PC-9 (cell line): ENCODE measurements at regions not wholly inside any gene's neighbourhood (a gene's known extent, or its start where the extent isn't known, plus 50 kb on each side); places are given as distances from the start of the nearest gene placed in this dataset.

Experiments used
- BruUV-seq: library from RNA; stranded (reverse); fragments of 400-500 nt; replicated peaks from 2 replicates; lab custom pipeline; 2021; lab: Mats Ljungman, UMichigan
- CTCF ChIA-PET: fragments of 300-600 bp; sonication (Branson Sonifier 250); formaldehyde crosslinking; loops from one replicate; lab custom pipeline; 2022; ENCODE audit warnings: antibody characterized with exemption; lab: Charles Lee
- POLR2A ChIA-PET: fragments of 300-600 bp; sonication (Branson Sonifier 250); formaldehyde crosslinking; loops from one replicate; lab custom pipeline; 2022; ENCODE audit warnings: antibody characterized with exemption; ENCODE audit not compliant: unreplicated experiment; lab: Charles Lee
- DNase-seq, 2 experiments: peaks; one replicate each; pipeline versions ENCODE4 v3.0.0 to v3.0.0-alpha.2; 2015 to 2022; ENCODE audit warnings: mixed read lengths in 1 of 2
- H2AFZ ChIP-seq: fragments of 200-600 bp; sonication (generic); 2 replicates; pipeline ENCODE4 v1.8.1; 2017; ENCODE audit warnings: antibody characterized with exemption
- H3F3A ChIP-seq: fragments of 200-600 bp; sonication (generic); 2 replicates; pipeline ENCODE4 v1.8.1; 2017; ENCODE audit warnings: antibody characterized with exemption, mild to moderate bottlenecking, low read depth; ENCODE audit not compliant: insufficient read depth
- H3K27ac ChIP-seq: fragments of 200-600 bp; sonication (generic); 2 replicates; pipeline ENCODE4 v1.6.1; 2016; ENCODE audit warnings: mixed run types
- H3K27me3 ChIP-seq: fragments of 200-600 bp; sonication (generic); 2 replicates; pipeline ENCODE4 v1.6.1; 2016; ENCODE audit warnings: low read depth, mixed run types; ENCODE audit not compliant: insufficient read depth
- H3K36me3 ChIP-seq: fragments of 200-600 bp; sonication (generic); 2 replicates; pipeline ENCODE4 v1.6.1; 2016; ENCODE audit warnings: low read depth, mixed run types
- H3K4me1 ChIP-seq: fragments of 200-600 bp; sonication (generic); replicated peaks from 2 replicates; pipeline ENCODE4 v1.6.1; 2016; ENCODE audit warnings: mixed run types; ENCODE audit not compliant: insufficient read depth
- H3K4me2 ChIP-seq: fragments of 200-600 bp; sonication (generic); 2 replicates; pipeline ENCODE4 v1.6.1; 2017; ENCODE audit warnings: mixed run types
- H3K4me3 ChIP-seq: fragments of 200-600 bp; sonication (generic); 2 replicates; pipeline ENCODE4 v1.6.1; 2016; ENCODE audit warnings: mixed run types
- H3K79me2 ChIP-seq: fragments of 200-600 bp; sonication (generic); 2 replicates; pipeline ENCODE4 v1.6.1; 2017; ENCODE audit warnings: low read depth, mixed run types
- H3K9me2 ChIP-seq: fragments of 200-600 bp; sonication (generic); 2 replicates; pipeline ENCODE4 v1.8.1; 2017; ENCODE audit warnings: mild to moderate bottlenecking; ENCODE audit not compliant: insufficient read depth
- H3K9me3 ChIP-seq: fragments of 200-600 bp; sonication (generic); 2 replicates; pipeline ENCODE4 v1.8.1; 2016; ENCODE audit warnings: low read depth; ENCODE audit not compliant: insufficient read depth
- H4K20me1 ChIP-seq: fragments of 200-600 bp; sonication (generic); 2 replicates; pipeline ENCODE4 v1.8.1; 2017; ENCODE audit not compliant: insufficient read depth
- EZH2 ChIP-seq: fragments of 200-600 bp; sonication (generic); IDR thresholded peaks from 2 replicates; pipeline ENCODE4 v1.8.0; 2017; ENCODE audit warnings: antibody characterized with exemption, low read depth
- intact Hi-C: fragments of 100-400 bp; cut with micrococcal nuclease; formaldehyde crosslinking; loops from one replicate; pipeline ENCODE4 v1.10.0; 2022; ENCODE audit not compliant: unreplicated experiment
- TF ChIP-seq, protein P1 (sequence below): fragments of 200-600 bp; sonication (generic); conservative IDR thresholded peaks from 2 replicates; pipeline ENCODE4 v1.6.1; 2017; ENCODE audit warnings: mixed run types, antibody characterized with exemption, mild to moderate bottlenecking, moderate library complexity

DNA sequence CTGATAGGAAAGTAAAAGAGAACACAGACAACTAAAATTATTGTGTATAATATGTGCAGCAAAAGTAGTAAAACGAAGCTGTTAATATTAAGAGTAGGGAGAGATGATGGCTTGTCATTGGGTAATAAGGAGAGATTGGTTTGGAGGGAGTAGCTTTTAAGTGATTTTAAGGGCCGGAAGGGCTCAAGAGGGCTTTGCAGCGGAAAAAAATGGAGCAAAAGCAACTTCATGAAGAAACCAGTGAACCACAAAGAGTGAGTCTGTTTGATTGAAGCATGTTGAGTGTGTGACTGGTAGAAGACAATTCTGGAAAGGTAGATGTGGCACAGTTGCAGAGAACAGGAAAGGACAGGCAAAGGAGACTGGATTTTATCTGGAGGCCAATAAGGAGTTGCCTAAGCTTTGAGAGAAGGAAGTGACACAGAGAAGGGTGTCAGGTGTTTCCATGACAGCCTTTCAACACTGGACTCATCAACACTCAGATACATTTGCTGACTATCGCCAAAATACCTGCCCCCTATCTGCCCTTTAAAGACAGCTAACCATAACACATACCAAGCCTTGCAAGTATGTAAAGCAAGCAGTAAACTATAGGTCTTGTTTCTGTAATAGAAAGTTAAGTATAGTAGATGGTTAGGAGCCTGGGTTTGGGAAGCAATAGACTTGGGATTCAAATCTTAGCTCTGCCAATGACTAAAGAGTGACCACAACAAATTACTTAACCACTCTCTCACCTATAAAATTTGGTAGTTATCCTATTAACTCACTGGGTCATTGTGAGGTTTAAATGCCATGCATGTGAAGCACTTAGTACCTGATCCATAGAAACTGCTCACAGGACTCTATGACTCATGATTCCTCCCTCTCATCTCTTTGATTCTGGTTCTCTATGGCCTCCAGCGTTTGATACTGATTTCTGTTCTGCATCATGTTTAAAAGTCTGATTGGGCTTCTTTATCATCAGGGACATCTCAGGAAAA lies 117.3 kb upstream of the LMNTD1 start:
- 0 out of 2 replicates have a peak, but pooled peaks cover 7% of the 10 kb centered on the region for H3F3A ChIP-seq
- no peak overlapping the region for H3K27ac ChIP-seq
- no peaks in the 10 kb centered on the region for H3K36me3 ChIP-seq
- no TSS peak for BruUV-seq
- no peaks in the 10 kb centered on the region for H4K20me1 ChIP-seq
- POLR2A ChIA-PET: no interaction called here
- no peaks in the 10 kb centered on the region for H3K79me2 ChIP-seq
- DNase-seq: peak in 1 of 2 experiments; percentile 71
- H3K9me2 ChIP-seq: no peaks in the 10 kb centered on the region
- no peaks in the 10 kb centered on the region for H3K27me3 ChIP-seq
- intact Hi-C loops: no loop called here
- H2AFZ ChIP-seq: no peak overlapping the region
- TF ChIP-seq EZH2: no peak
- TF ChIP-seq, protein P1, sequence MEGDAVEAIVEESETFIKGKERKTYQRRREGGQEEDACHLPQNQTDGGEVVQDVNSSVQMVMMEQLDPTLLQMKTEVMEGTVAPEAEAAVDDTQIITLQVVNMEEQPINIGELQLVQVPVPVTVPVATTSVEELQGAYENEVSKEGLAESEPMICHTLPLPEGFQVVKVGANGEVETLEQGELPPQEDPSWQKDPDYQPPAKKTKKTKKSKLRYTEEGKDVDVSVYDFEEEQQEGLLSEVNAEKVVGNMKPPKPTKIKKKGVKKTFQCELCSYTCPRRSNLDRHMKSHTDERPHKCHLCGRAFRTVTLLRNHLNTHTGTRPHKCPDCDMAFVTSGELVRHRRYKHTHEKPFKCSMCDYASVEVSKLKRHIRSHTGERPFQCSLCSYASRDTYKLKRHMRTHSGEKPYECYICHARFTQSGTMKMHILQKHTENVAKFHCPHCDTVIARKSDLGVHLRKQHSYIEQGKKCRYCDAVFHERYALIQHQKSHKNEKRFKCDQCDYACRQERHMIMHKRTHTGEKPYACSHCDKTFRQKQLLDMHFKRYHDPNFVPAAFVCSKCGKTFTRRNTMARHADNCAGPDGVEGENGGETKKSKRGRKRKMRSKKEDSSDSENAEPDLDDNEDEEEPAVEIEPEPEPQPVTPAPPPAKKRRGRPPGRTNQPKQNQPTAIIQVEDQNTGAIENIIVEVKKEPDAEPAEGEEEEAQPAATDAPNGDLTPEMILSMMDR: no peak
- CTCF ChIA-PET: interaction anchor here (0.6 kb wide), 1 partner anchor 1491 kb away, joined by 3 read pairs; no protein-coding TSS in a partner anchor
- peaks cover 8% of the 10 kb centered on the region; the same call in 1 of the 2 replicates for H3K4me1 ChIP-seq
- no peak overlapping the region for H3K4me3 ChIP-seq
- H3K4me2 ChIP-seq: no peak overlapping the region
- no peaks in the 10 kb centered on the region for H3K9me3 ChIP-seq

GRCh38 chr12:25675808-25676207 lies 122.7 kb upstream of the LMNTD1 start:
- intact Hi-C loops: no loop called here
- ChIA-PET POLR2A (no interaction called here), CTCF (interaction anchor here (0.6 kb wide), 1 partner anchor 177 kb away, joined by 9 read pairs; no protein-coding TSS in a partner anchor)

GRCh38 chr12:25677232-25677937 lies 124.3 kb upstream of the LMNTD1 start:
- BruUV-seq: no TSS peak
- ChIA-PET CTCF (no interaction called here), POLR2A (no interaction called here)
- Histone ChIP-seq H2AFZ (0 out of 2 replicates have a peak overlapping the region, but pooled peaks have one; percentile 13), H3K4me2 (no peak overlapping the region), H3K4me1 (no peaks in the 10 kb centered on the region), H3K27ac (no peak overlapping the region), H3K27me3 (no peaks in the 10 kb centered on the region), H3K9me2 (no peaks in the 10 kb centered on the region), H4K20me1 (no peaks in the 10 kb centered on the region), H3K4me3 (no peak overlapping the region), H3K36me3 (no peaks in the 10 kb centered on the region), H3F3A (no peaks in the 10 kb centered on the region), H3K9me3 (no peaks in the 10 kb centered on the region), H3K79me2 (no peaks in the 10 kb centered on the region)
- DNase-seq: no peak
- TF ChIP-seq, protein P1: no peak
- TF ChIP-seq EZH2: no peak
- intact Hi-C loops: no loop called here

More at GRCh38 chr12:25675808-25676207, 122.7 kb upstream of the LMNTD1 start:
- no peak overlapping the region for H2AFZ ChIP-seq
- H3K9me2 ChIP-seq: no peaks in the 10 kb centered on the region
- peaks cover 2% of the 10 kb centered on the region; the same call in 1 of the 2 replicates for H3K4me1 ChIP-seq
- H3K9me3 ChIP-seq: no peaks in the 10 kb centered on the region
- TF ChIP-seq, protein P1: no peak
- no peak for TF ChIP-seq EZH2
- BruUV-seq: no TSS peak
- H3K79me2 ChIP-seq: no peaks in the 10 kb centered on the region
- H3K27ac ChIP-seq: no peak overlapping the region
- H3K4me2 ChIP-seq: no peak overlapping the region
- H4K20me1 ChIP-seq: no peaks in the 10 kb centered on the region
- H3K4me3 ChIP-seq: no peak overlapping the region
- no peak for DNase-seq
- H3K36me3 ChIP-seq: no peaks in the 10 kb centered on the region
- 0 out of 2 replicates have a peak, but pooled peaks cover 6% of the 10 kb centered on the region for H3F3A ChIP-seq
- H3K27me3 ChIP-seq: no peaks in the 10 kb centered on the region
